NCI-H345 treated with DMSO at 0.1 percent for 48 hours (cell line): ENCODE measurements at regions not wholly inside any gene's neighbourhood (a gene's known extent, or its start where the extent isn't known, plus 50 kb on each side); places are given as distances from the start of the nearest gene placed in this dataset.
"Not testable (repeated sequence)": the region's sequence is repeated elsewhere in the genome, so short reads cannot be mapped to it uniquely, and the experiment has no call there.

Experiments
- DNase-seq: peaks from one replicate; lab custom pipeline; 2025; ENCODE audit not compliant: unreplicated experiment; lab: John Stamatoyannopoulos, UW

- DNase-seq = no peak
These were observed 89.0 kb upstream of the SERTAD2 start for GRCh38 chr2:64742678-64743077.

GRCh38 chr2:64743739-64744330 is 90.1 kb upstream of the SERTAD2 start:
- no peak for DNase-seq

GRCh38 chr2:64745562-64745961 is 91.8 kb upstream of the SERTAD2 start:
- no peak for DNase-seq

- not testable (repeated sequence) for DNase-seq
These were observed 94.0 kb upstream of the SERTAD2 start for GRCh38 chr2:64747690-64748091.

- no peak for DNase-seq
These were observed 94.4 kb upstream of the SERTAD2 start for GRCh38 chr2:64748147-64748546.

GRCh38 chr2:64748561-64748960 is 94.8 kb upstream of the SERTAD2 start:
- DNase-seq = no peak

GRCh38 chr2:64749446-64749845 is 95.7 kb upstream of the SERTAD2 start:
- no peak for DNase-seq

- no peak for DNase-seq
These were observed 96.5 kb upstream of the SERTAD2 start for GRCh38 chr2:64750001-64750816.

- peak; percentile 99 for DNase-seq
These were observed 97.1 kb upstream of the SERTAD2 start for GRCh38 chr2:64750817-64751285.

GRCh38 chr2:64751286-64752260 is 97.9 kb upstream of the SERTAD2 start:
- DNase-seq = peak; percentile 99

- DNase-seq = no peak
These were observed 99.7 kb upstream of the SERTAD2 start for GRCh38 chr2:64753399-64753798.

GRCh38 chr2:64754570-64754969 is 100.9 kb upstream of the SERTAD2 start:
- no peak for DNase-seq

GRCh38 chr2:64757126-64757525 is 103.4 kb upstream of the SERTAD2 start:
- DNase-seq = no peak

GRCh38 chr2:64760128-64760527 is 106.4 kb upstream of the SERTAD2 start:
- DNase-seq = no peak

GRCh38 chr2:64762301-64762997 is 108.7 kb upstream of the SERTAD2 start:
- no peak for DNase-seq

- DNase-seq = no peak
These were observed 109.4 kb upstream of the SERTAD2 start for GRCh38 chr2:64763126-64763525.

- DNase-seq = no peak
These were observed 111.6 kb upstream of the SERTAD2 start for GRCh38 chr2:64765160-64765805.

GRCh38 chr2:64766841-64767669 is 113.3 kb upstream of the SERTAD2 start:
- DNase-seq = no peak
